IMR-90 (cell line): ENCODE measurements at regions not wholly inside any gene's neighbourhood (a gene's known extent, or its start where the extent isn't known, plus 50 kb on each side); places are given as distances from the start of the nearest gene placed in this dataset.

Experiments used
- ATAC-seq: fragments of 200-7000 bp; cut with Tn5 transposase; 2 replicates; pipeline ENCODE4 v1.9.1; 2020; ENCODE audit warnings: low read depth, mild to moderate bottlenecking, moderate library complexity
- BruUV-seq: library from RNA; stranded (reverse); fragments of 400-500 nt; replicated peaks from 2 replicates; lab custom pipeline; 2021; lab: Mats Ljungman, UMichigan
- CTCF ChIA-PET: fragments of 300-600 bp; formaldehyde crosslinking; extraction: SDS; loops from one replicate; lab custom pipeline; 2021; ENCODE audit warnings: antibody characterized with exemption; lab: Yijun Ruan, JAX
- POLR2A ChIA-PET: fragments of 300-600 bp; sonication (Branson Sonifier 250); formaldehyde crosslinking; loops from one replicate; lab custom pipeline; 2022; ENCODE audit warnings: antibody characterized with exemption; ENCODE audit not compliant: unreplicated experiment; lab: Charles Lee
- DNase-seq: peaks from one replicate; pipeline ENCODE4 v3.0.0; 2013
- H2AFZ ChIP-seq: replicated peaks from 2 replicates; pipeline ENCODE3; 2013; ENCODE audit warnings: low read length, mild to moderate bottlenecking; ENCODE audit not compliant: poor library complexity
- H2AK5ac ChIP-seq: 2 replicates; pipeline ENCODE4 v1.6.1; 2013; ENCODE audit warnings: low read depth, low read length, inconsistent platforms
- H2AK9ac ChIP-seq: replicated peaks from 2 replicates; pipeline ENCODE3; 2013; ENCODE audit warnings: mild to moderate bottlenecking, low read depth, low read length, moderate library complexity; ENCODE audit not compliant: poor library complexity
- H2BK120ac ChIP-seq: 2 replicates; pipeline ENCODE4 v1.6.1; 2013; ENCODE audit warnings: low read depth, low read length, inconsistent platforms
- H2BK15ac ChIP-seq: 3 replicates; pipeline ENCODE4 v1.6.1; 2013; ENCODE audit warnings: low read depth, low read length, inconsistent platforms
- H2BK20ac ChIP-seq: 2 replicates; pipeline ENCODE4 v1.6.1; 2013; ENCODE audit warnings: low read depth, mild to moderate bottlenecking, inconsistent platforms, low read length, moderate library complexity
- H2BK5ac ChIP-seq: 2 replicates; pipeline ENCODE4 v1.6.1; 2013; ENCODE audit warnings: mild to moderate bottlenecking, low read depth, low read length, inconsistent platforms; ENCODE audit not compliant: poor library complexity, severe bottlenecking
- H3K14ac ChIP-seq: replicated peaks from 2 replicates; pipeline ENCODE4 v1.6.1; 2013; ENCODE audit warnings: low read depth, low read length, inconsistent platforms
- H3K18ac ChIP-seq: 2 replicates; pipeline ENCODE4 v1.6.1; 2013; ENCODE audit warnings: low read depth, low read length, control low read depth
- H3K23ac ChIP-seq: 2 replicates; pipeline ENCODE4 v1.6.1; 2013; ENCODE audit warnings: low read depth, low read length, inconsistent platforms
- H3K27ac ChIP-seq: 2 replicates; pipeline ENCODE4 v1.5.1; 2013; ENCODE audit warnings: mild to moderate bottlenecking, control low read depth, low read length; ENCODE audit not compliant: insufficient read depth
- H3K27me3 ChIP-seq: 2 replicates; pipeline ENCODE4 v1.6.1; 2013; ENCODE audit warnings: low read length; ENCODE audit not compliant: control insufficient read depth, insufficient read depth
- H3K36me3 ChIP-seq: 2 replicates; pipeline ENCODE4 v1.6.1; 2013; ENCODE audit warnings: low read length, mixed read lengths; ENCODE audit not compliant: control insufficient read depth, insufficient read depth
- H3K4ac ChIP-seq: 2 replicates; pipeline ENCODE4 v1.6.1; 2013; ENCODE audit warnings: low read depth, low read length, inconsistent platforms
- H3K4me1 ChIP-seq: 2 replicates; pipeline ENCODE4 v1.6.1; 2013; ENCODE audit warnings: low read length, mixed read lengths; ENCODE audit not compliant: control insufficient read depth, insufficient read depth
- H3K4me2 ChIP-seq: 2 replicates; pipeline ENCODE4 v1.6.1; 2013; ENCODE audit warnings: low read depth, mild to moderate bottlenecking, control low read depth, low read length, moderate library complexity
- H3K4me3 ChIP-seq: 2 replicates; pipeline ENCODE4 v1.5.1; 2013; ENCODE audit warnings: low read depth, mild to moderate bottlenecking, control low read depth, low read length, moderate library complexity; ENCODE audit not compliant: insufficient read depth
- H3K56ac ChIP-seq: 2 replicates; pipeline ENCODE4 v1.6.1; 2013; ENCODE audit warnings: low read length, inconsistent platforms; ENCODE audit not compliant: insufficient read depth; ENCODE audit errors: extremely low read depth
- H3K79me1 ChIP-seq, 2 experiments: 2 replicates each; pipeline ENCODE4 v1.6.1; 2013; ENCODE audit warnings: low read length in 2 of 2, inconsistent platforms in 1 of 2, low read depth in 1 of 2
- H3K9ac ChIP-seq: 2 replicates; pipeline ENCODE4 v1.6.1; 2013; ENCODE audit warnings: low read depth, low read length, control low read depth
- H3K9me1 ChIP-seq: 2 replicates; pipeline ENCODE4 v1.6.1; 2013; ENCODE audit warnings: low read length, inconsistent platforms; ENCODE audit not compliant: insufficient read depth
- H3K9me3 ChIP-seq: 2 replicates; pipeline ENCODE4 v1.6.1; 2013; ENCODE audit warnings: low read length; ENCODE audit not compliant: control insufficient read depth, insufficient read depth
- H4K20me1 ChIP-seq: 2 replicates; pipeline ENCODE4 v1.6.1; 2013; ENCODE audit warnings: low read length, inconsistent platforms; ENCODE audit not compliant: insufficient read depth
- H4K5ac ChIP-seq: 2 replicates; pipeline ENCODE4 v1.6.1; 2013; ENCODE audit warnings: mild to moderate bottlenecking, low read depth, low read length, control low read depth
- H4K8ac ChIP-seq, 2 experiments: 2 replicates each; pipeline ENCODE4 v1.6.1; 2013; ENCODE audit warnings: low read depth in 2 of 2, low read length in 2 of 2, control low read depth in 1 of 2, inconsistent platforms in 1 of 2
- H4K91ac ChIP-seq: 2 replicates; pipeline ENCODE4 v1.6.1; 2013; ENCODE audit warnings: low read depth, low read length, inconsistent platforms; ENCODE audit not compliant: insufficient read depth
- CHD1 ChIP-seq: IDR thresholded peaks from 2 replicates; pipeline ENCODE4 v1.6.1; 2012; ENCODE audit warnings: low read depth, low read length, improper control_type of control experiment
- CTCF ChIP-seq: conservative IDR thresholded peaks from 2 replicates; pipeline ENCODE4 v1.5.1; 2012; ENCODE audit warnings: mild to moderate bottlenecking, low read depth, low read length, improper control_type of control experiment
- FOS ChIP-seq: fragments of 150-350 bp; IDR thresholded peaks from 2 replicates; pipeline ENCODE4 v1.6.1; 2016; ENCODE audit warnings: low read depth, low read length
- MXI1 ChIP-seq: IDR thresholded peaks from 2 replicates; pipeline ENCODE4 v1.6.1; 2012; ENCODE audit warnings: low read depth, mild to moderate bottlenecking, low read length, moderate library complexity, borderline replicate concordance
- RFX5 ChIP-seq: IDR thresholded peaks from 2 replicates; pipeline ENCODE4 v1.8.0; 2012; ENCODE audit warnings: low read depth, mild to moderate bottlenecking, low read length, moderate library complexity
- WGBS, 2 experiments: methylation state at CpG; one replicate each; pipeline versions ENCODE4 v1.1.5 to v1.1.7; 2013; ENCODE audit warnings: missing lambda C conversion rate in 2 of 2; ENCODE audit not compliant: insufficient read length in 1 of 2; ENCODE audit errors: extremely low coverage in 2 of 2; 5-methylcytosine and 5-hydroxymethylcytosine counted together
- dilution Hi-C: fragments of 300-500 bp; cut with HindIII; formaldehyde crosslinking; loops from one replicate; pipeline ENCODE4 v1.14.3; 2018; ENCODE audit warnings: low sequenced_read_pairs; ENCODE audit not compliant: unreplicated experiment
- in situ Hi-C: fragments of 300-500 bp; cut with MboI; formaldehyde crosslinking; loops from 3 replicates; pipeline ENCODE4 v1.14.3; 2019; ENCODE audit warnings: low sequenced_read_pairs, inconsistent platforms, mixed read lengths
- intact Hi-C: fragments of 100-400 bp; cut with micrococcal nuclease; formaldehyde crosslinking; loops from 2 replicates; pipeline ENCODE4 v1.10.0; 2022
- TF ChIP-seq, protein P1 (sequence below): fragments of 150-350 bp; IDR thresholded peaks from 2 replicates; pipeline ENCODE4 v1.6.1; 2016; ENCODE audit warnings: low read depth, mild to moderate bottlenecking, low read length, moderate library complexity, borderline replicate concordance

DNA sequence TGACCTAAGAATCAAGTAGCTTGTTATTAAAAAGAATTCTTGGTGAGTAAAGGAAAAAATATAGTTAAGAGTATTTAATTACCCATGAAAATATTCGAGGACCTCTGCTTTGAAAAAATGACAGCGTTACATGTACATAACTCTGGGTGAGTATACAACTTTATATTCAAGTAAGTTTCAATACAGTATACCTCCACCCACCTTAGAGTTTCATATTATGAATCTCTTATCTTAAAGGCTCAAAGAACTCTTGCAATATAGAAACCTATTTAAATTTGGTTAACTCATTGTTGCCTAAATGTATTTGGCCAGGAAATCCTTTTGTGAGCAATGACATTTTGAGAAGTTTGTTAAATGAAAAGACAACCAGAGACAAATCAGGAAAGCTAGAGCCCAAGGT is 138.2 kb downstream of the QDPR start:
- H3K27ac ChIP-seq: no peak overlapping the region
- H3K9me1 ChIP-seq: no peaks in the 10 kb centered on the region
- in situ Hi-C loops: no loop called here
- no peaks in the 10 kb centered on the region for H4K20me1 ChIP-seq
- H3K9ac ChIP-seq: no peak overlapping the region
- no peak overlapping the region for H2BK20ac ChIP-seq
- WGBS, 2 experiments: no CpG with 5 or more reads among the region's 2 CpGs
- no peak overlapping the region for H4K91ac ChIP-seq
- no peaks in the 10 kb centered on the region for H3K4me1 ChIP-seq
- CTCF ChIA-PET: no interaction called here
- no peak overlapping the region for H3K14ac ChIP-seq
- H3K27me3 ChIP-seq: peaks cover 7% of the 10 kb centered on the region; the same call in 1 of the 2 replicates
- no peak overlapping the region for H2AFZ ChIP-seq
- no peak overlapping the region for H3K56ac ChIP-seq
- no peak overlapping the region for H3K4me2 ChIP-seq
- no peak overlapping the region for H3K23ac ChIP-seq
- H2AK9ac ChIP-seq: no peak overlapping the region
- no peak overlapping the region for H2AK5ac ChIP-seq
- no peak overlapping the region for H3K18ac ChIP-seq
- no peaks in the 10 kb centered on the region for H3K9me3 ChIP-seq
- dilution Hi-C loops: no loop called here
- no peak overlapping the region for H3K4ac ChIP-seq
- TF ChIP-seq FOS: no peak
- TF ChIP-seq RFX5: no peak
- TF ChIP-seq CTCF: no peak
- no peak for TF ChIP-seq CHD1
- no peak for TF ChIP-seq MXI1
- TF ChIP-seq, protein P1, sequence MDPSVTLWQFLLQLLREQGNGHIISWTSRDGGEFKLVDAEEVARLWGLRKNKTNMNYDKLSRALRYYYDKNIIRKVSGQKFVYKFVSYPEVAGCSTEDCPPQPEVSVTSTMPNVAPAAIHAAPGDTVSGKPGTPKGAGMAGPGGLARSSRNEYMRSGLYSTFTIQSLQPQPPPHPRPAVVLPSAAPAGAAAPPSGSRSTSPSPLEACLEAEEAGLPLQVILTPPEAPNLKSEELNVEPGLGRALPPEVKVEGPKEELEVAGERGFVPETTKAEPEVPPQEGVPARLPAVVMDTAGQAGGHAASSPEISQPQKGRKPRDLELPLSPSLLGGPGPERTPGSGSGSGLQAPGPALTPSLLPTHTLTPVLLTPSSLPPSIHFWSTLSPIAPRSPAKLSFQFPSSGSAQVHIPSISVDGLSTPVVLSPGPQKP: no peak
- no peak overlapping the region for H2BK15ac ChIP-seq
- no TSS peak for BruUV-seq
- no peaks in the 10 kb centered on the region for H3K36me3 ChIP-seq
- H2BK120ac ChIP-seq: no peak overlapping the region
- POLR2A ChIA-PET: no interaction called here
- ATAC-seq (no peak), DNase-seq (no peak)
- no peak overlapping the region for H4K8ac ChIP-seq
- no peak overlapping the region for H4K5ac ChIP-seq
- H3K4me3 ChIP-seq: no peak overlapping the region
- intact Hi-C loops: no loop called here
- H2BK5ac ChIP-seq: no peak overlapping the region
- no peaks in the 10 kb centered on the region for H3K79me1 ChIP-seq
